IMR-90 (cell line): ENCODE measurements at regions not wholly inside any gene's neighbourhood (a gene's known extent, or its start where the extent isn't known, plus 50 kb on each side); places are given as distances from the start of the nearest gene placed in this dataset.

Source experiments
- ATAC-seq: fragments of 200-7000 bp; cut with Tn5 transposase; 2 replicates; pipeline ENCODE4 v1.9.1; 2020; ENCODE audit warnings: low read depth, mild to moderate bottlenecking, moderate library complexity
- BruUV-seq: library from RNA; stranded (reverse); fragments of 400-500 nt; replicated peaks from 2 replicates; lab custom pipeline; 2021; lab: Mats Ljungman, UMichigan
- CTCF ChIA-PET: fragments of 300-600 bp; formaldehyde crosslinking; extraction: SDS; loops from one replicate; lab custom pipeline; 2021; ENCODE audit warnings: antibody characterized with exemption; lab: Yijun Ruan, JAX
- POLR2A ChIA-PET: fragments of 300-600 bp; sonication (Branson Sonifier 250); formaldehyde crosslinking; loops from one replicate; lab custom pipeline; 2022; ENCODE audit warnings: antibody characterized with exemption; ENCODE audit not compliant: unreplicated experiment; lab: Charles Lee
- DNase-seq: peaks from one replicate; pipeline ENCODE4 v3.0.0; 2013
- H2AFZ ChIP-seq: replicated peaks from 2 replicates; pipeline ENCODE3; 2013; ENCODE audit warnings: low read length, mild to moderate bottlenecking; ENCODE audit not compliant: poor library complexity
- H2AK5ac ChIP-seq: 2 replicates; pipeline ENCODE4 v1.6.1; 2013; ENCODE audit warnings: low read depth, low read length, inconsistent platforms
- H2AK9ac ChIP-seq: replicated peaks from 2 replicates; pipeline ENCODE3; 2013; ENCODE audit warnings: mild to moderate bottlenecking, low read depth, low read length, moderate library complexity; ENCODE audit not compliant: poor library complexity
- H2BK120ac ChIP-seq: 2 replicates; pipeline ENCODE4 v1.6.1; 2013; ENCODE audit warnings: low read depth, low read length, inconsistent platforms
- H2BK15ac ChIP-seq: 3 replicates; pipeline ENCODE4 v1.6.1; 2013; ENCODE audit warnings: low read depth, low read length, inconsistent platforms
- H2BK20ac ChIP-seq: 2 replicates; pipeline ENCODE4 v1.6.1; 2013; ENCODE audit warnings: low read depth, mild to moderate bottlenecking, inconsistent platforms, low read length, moderate library complexity
- H2BK5ac ChIP-seq: 2 replicates; pipeline ENCODE4 v1.6.1; 2013; ENCODE audit warnings: mild to moderate bottlenecking, low read depth, low read length, inconsistent platforms; ENCODE audit not compliant: poor library complexity, severe bottlenecking
- H3K14ac ChIP-seq: replicated peaks from 2 replicates; pipeline ENCODE4 v1.6.1; 2013; ENCODE audit warnings: low read depth, low read length, inconsistent platforms
- H3K18ac ChIP-seq: 2 replicates; pipeline ENCODE4 v1.6.1; 2013; ENCODE audit warnings: low read depth, low read length, control low read depth
- H3K23ac ChIP-seq: 2 replicates; pipeline ENCODE4 v1.6.1; 2013; ENCODE audit warnings: low read depth, low read length, inconsistent platforms
- H3K27ac ChIP-seq: 2 replicates; pipeline ENCODE4 v1.5.1; 2013; ENCODE audit warnings: mild to moderate bottlenecking, control low read depth, low read length; ENCODE audit not compliant: insufficient read depth
- H3K27me3 ChIP-seq: 2 replicates; pipeline ENCODE4 v1.6.1; 2013; ENCODE audit warnings: low read length; ENCODE audit not compliant: control insufficient read depth, insufficient read depth
- H3K36me3 ChIP-seq: 2 replicates; pipeline ENCODE4 v1.6.1; 2013; ENCODE audit warnings: low read length, mixed read lengths; ENCODE audit not compliant: control insufficient read depth, insufficient read depth
- H3K4ac ChIP-seq: 2 replicates; pipeline ENCODE4 v1.6.1; 2013; ENCODE audit warnings: low read depth, low read length, inconsistent platforms
- H3K4me1 ChIP-seq: 2 replicates; pipeline ENCODE4 v1.6.1; 2013; ENCODE audit warnings: low read length, mixed read lengths; ENCODE audit not compliant: control insufficient read depth, insufficient read depth
- H3K4me2 ChIP-seq: 2 replicates; pipeline ENCODE4 v1.6.1; 2013; ENCODE audit warnings: low read depth, mild to moderate bottlenecking, control low read depth, low read length, moderate library complexity
- H3K4me3 ChIP-seq: 2 replicates; pipeline ENCODE4 v1.5.1; 2013; ENCODE audit warnings: low read depth, mild to moderate bottlenecking, control low read depth, low read length, moderate library complexity; ENCODE audit not compliant: insufficient read depth
- H3K56ac ChIP-seq: 2 replicates; pipeline ENCODE4 v1.6.1; 2013; ENCODE audit warnings: low read length, inconsistent platforms; ENCODE audit not compliant: insufficient read depth; ENCODE audit errors: extremely low read depth
- H3K79me1 ChIP-seq, 2 experiments: 2 replicates each; pipeline ENCODE4 v1.6.1; 2013; ENCODE audit warnings: low read length in 2 of 2, inconsistent platforms in 1 of 2, low read depth in 1 of 2
- H3K9ac ChIP-seq: 2 replicates; pipeline ENCODE4 v1.6.1; 2013; ENCODE audit warnings: low read depth, low read length, control low read depth
- H3K9me1 ChIP-seq: 2 replicates; pipeline ENCODE4 v1.6.1; 2013; ENCODE audit warnings: low read length, inconsistent platforms; ENCODE audit not compliant: insufficient read depth
- H3K9me3 ChIP-seq: 2 replicates; pipeline ENCODE4 v1.6.1; 2013; ENCODE audit warnings: low read length; ENCODE audit not compliant: control insufficient read depth, insufficient read depth
- H4K20me1 ChIP-seq: 2 replicates; pipeline ENCODE4 v1.6.1; 2013; ENCODE audit warnings: low read length, inconsistent platforms; ENCODE audit not compliant: insufficient read depth
- H4K5ac ChIP-seq: 2 replicates; pipeline ENCODE4 v1.6.1; 2013; ENCODE audit warnings: mild to moderate bottlenecking, low read depth, low read length, control low read depth
- H4K8ac ChIP-seq, 2 experiments: 2 replicates each; pipeline ENCODE4 v1.6.1; 2013; ENCODE audit warnings: low read depth in 2 of 2, low read length in 2 of 2, control low read depth in 1 of 2, inconsistent platforms in 1 of 2
- H4K91ac ChIP-seq: 2 replicates; pipeline ENCODE4 v1.6.1; 2013; ENCODE audit warnings: low read depth, low read length, inconsistent platforms; ENCODE audit not compliant: insufficient read depth
- BHLHE40 ChIP-seq: fragments of 150-350 bp; IDR thresholded peaks from 2 replicates; pipeline ENCODE4 v1.6.1; 2016; ENCODE audit warnings: mild to moderate bottlenecking, low read depth, low read length
- CEBPB ChIP-seq: IDR thresholded peaks from 2 replicates; pipeline ENCODE4 v1.6.1; 2012; ENCODE audit warnings: low read depth, low read length, improper control_type of control experiment
- CHD1 ChIP-seq: IDR thresholded peaks from 2 replicates; pipeline ENCODE4 v1.6.1; 2012; ENCODE audit warnings: low read depth, low read length, improper control_type of control experiment
- FOS ChIP-seq: fragments of 150-350 bp; IDR thresholded peaks from 2 replicates; pipeline ENCODE4 v1.6.1; 2016; ENCODE audit warnings: low read depth, low read length
- MAFK ChIP-seq: IDR thresholded peaks from 2 replicates; pipeline ENCODE4 v1.6.1; 2012; ENCODE audit warnings: low read depth, low read length, improper control_type of control experiment
- MAZ ChIP-seq: IDR thresholded peaks from 2 replicates; pipeline ENCODE4 v1.6.1; 2012; ENCODE audit warnings: low read depth, mild to moderate bottlenecking, low read length, improper control_type of control experiment, moderate library complexity, borderline replicate concordance
- MXI1 ChIP-seq: IDR thresholded peaks from 2 replicates; pipeline ENCODE4 v1.6.1; 2012; ENCODE audit warnings: low read depth, mild to moderate bottlenecking, low read length, moderate library complexity, borderline replicate concordance
- NFE2L2 ChIP-seq: fragments of 150-350 bp; IDR thresholded peaks from 2 replicates; pipeline ENCODE4 v1.6.1; 2016; ENCODE audit warnings: low read depth, mild to moderate bottlenecking, low read length
- POLR2A ChIP-seq: IDR thresholded peaks from 2 replicates; pipeline ENCODE4 v1.6.1; 2012; ENCODE audit warnings: mild to moderate bottlenecking, low read depth, low read length
- RAD21 ChIP-seq: IDR thresholded peaks from 2 replicates; pipeline ENCODE4 v1.6.1; 2012; ENCODE audit warnings: low read length, improper control_type of control experiment
- RCOR1 ChIP-seq: IDR thresholded peaks from 2 replicates; pipeline ENCODE4 v1.6.1; 2012; ENCODE audit warnings: mild to moderate bottlenecking, low read length, improper control_type of control experiment; ENCODE audit not compliant: insufficient replicate concordance
- RFX5 ChIP-seq: IDR thresholded peaks from 2 replicates; pipeline ENCODE4 v1.8.0; 2012; ENCODE audit warnings: low read depth, mild to moderate bottlenecking, low read length, moderate library complexity
- SMC3 ChIP-seq: fragments of 150-350 bp; IDR thresholded peaks from 2 replicates; pipeline ENCODE4 v1.6.1; 2016; ENCODE audit warnings: low read depth, mild to moderate bottlenecking, antibody characterized with exemption, low read length, moderate library complexity
- WGBS, 2 experiments: methylation state at CpG; one replicate each; pipeline versions ENCODE4 v1.1.5 to v1.1.7; 2013; ENCODE audit warnings: missing lambda C conversion rate in 2 of 2; ENCODE audit not compliant: insufficient read length in 1 of 2; ENCODE audit errors: extremely low coverage in 2 of 2; 5-methylcytosine and 5-hydroxymethylcytosine counted together
- dilution Hi-C: fragments of 300-500 bp; cut with HindIII; formaldehyde crosslinking; loops from one replicate; pipeline ENCODE4 v1.14.3; 2018; ENCODE audit warnings: low sequenced_read_pairs; ENCODE audit not compliant: unreplicated experiment
- in situ Hi-C: fragments of 300-500 bp; cut with MboI; formaldehyde crosslinking; loops from 3 replicates; pipeline ENCODE4 v1.14.3; 2019; ENCODE audit warnings: low sequenced_read_pairs, inconsistent platforms, mixed read lengths
- intact Hi-C: fragments of 100-400 bp; cut with micrococcal nuclease; formaldehyde crosslinking; loops from 2 replicates; pipeline ENCODE4 v1.10.0; 2022
- TF ChIP-seq, protein P1 (sequence below): conservative IDR thresholded peaks from 2 replicates; pipeline ENCODE4 v1.5.1; 2012; ENCODE audit warnings: mild to moderate bottlenecking, low read depth, low read length, improper control_type of control experiment
- TF ChIP-seq, protein P2 (sequence below): fragments of 150-350 bp; IDR thresholded peaks from 2 replicates; pipeline ENCODE4 v1.6.1; 2016; ENCODE audit warnings: low read depth, mild to moderate bottlenecking, low read length, moderate library complexity, borderline replicate concordance
- TF ChIP-seq, protein P3 (sequence below): fragments of 150-350 bp; IDR thresholded peaks from 2 replicates; pipeline ENCODE4 v1.6.1; 2017; ENCODE audit warnings: mild to moderate bottlenecking, antibody characterized with exemption, low read length, low read depth

DNA sequence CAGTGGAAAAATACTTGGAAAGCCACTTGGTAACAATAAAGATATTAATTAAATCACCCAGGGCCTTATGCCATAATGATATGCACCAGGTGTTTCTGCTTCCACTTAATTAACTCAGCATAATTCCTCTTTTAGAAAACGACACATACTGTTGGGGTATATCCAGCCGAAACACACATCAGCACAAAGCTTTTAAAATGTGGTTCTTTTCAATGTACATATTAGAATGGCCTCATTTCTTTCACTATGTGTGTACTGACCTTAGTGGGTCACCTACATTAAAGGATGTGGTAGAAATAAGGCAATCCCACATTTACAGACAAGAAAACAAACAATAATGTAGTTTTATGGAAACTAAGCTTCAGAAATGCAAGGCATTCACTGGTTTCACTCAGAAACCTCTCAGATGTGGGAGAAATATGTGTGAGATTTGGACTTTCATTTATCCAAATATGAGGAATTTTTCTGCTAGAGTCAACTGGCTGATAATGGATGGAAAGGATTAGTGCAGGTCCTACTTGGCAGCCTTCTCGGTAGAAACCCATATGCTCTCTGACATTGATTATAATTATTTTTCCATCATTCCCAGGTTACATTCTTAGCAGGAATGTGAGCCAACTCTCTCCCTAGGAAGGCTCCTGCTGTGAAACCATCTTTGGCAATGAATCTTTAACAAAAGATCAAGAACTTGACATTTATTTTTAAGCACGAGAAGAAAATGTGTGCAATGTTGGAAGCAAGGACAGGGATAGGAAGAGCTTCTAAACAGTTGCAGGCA, 66.7 kb upstream of the DHX40 start:
- in situ Hi-C loops = no loop called here
- H4K20me1 ChIP-seq = no peaks in the 10 kb centered on the region
- no peak overlapping the region for H3K56ac ChIP-seq
- no peak overlapping the region for H4K8ac ChIP-seq
- no peak overlapping the region for H3K14ac ChIP-seq
- H3K9me1 ChIP-seq = no peaks in the 10 kb centered on the region
- no CpG with 5 or more reads among the region's 4 CpGs for WGBS, 2 experiments
- no peaks in the 10 kb centered on the region for H3K79me1 ChIP-seq
- no peak overlapping the region for H3K23ac ChIP-seq
- ChIA-PET POLR2A (interaction anchor here (0.5 kb wide), 1 partner anchor 138 kb away, joined by 3 read pairs; no protein-coding TSS in a partner anchor), CTCF (no interaction called here)
- no peaks in the 10 kb centered on the region for H3K36me3 ChIP-seq
- intact Hi-C loops = no loop called here
- TF ChIP-seq BHLHE40 (no peak), POLR2A (no peak), NFE2L2 (no peak), CEBPB (no peak), MXI1 (no peak), MAZ (no peak), CHD1 (no peak), RFX5 (no peak), RCOR1 (no peak), FOS (no peak), SMC3 (no peak), RAD21 (no peak), MAFK (no peak)
- TF ChIP-seq, protein P1, sequence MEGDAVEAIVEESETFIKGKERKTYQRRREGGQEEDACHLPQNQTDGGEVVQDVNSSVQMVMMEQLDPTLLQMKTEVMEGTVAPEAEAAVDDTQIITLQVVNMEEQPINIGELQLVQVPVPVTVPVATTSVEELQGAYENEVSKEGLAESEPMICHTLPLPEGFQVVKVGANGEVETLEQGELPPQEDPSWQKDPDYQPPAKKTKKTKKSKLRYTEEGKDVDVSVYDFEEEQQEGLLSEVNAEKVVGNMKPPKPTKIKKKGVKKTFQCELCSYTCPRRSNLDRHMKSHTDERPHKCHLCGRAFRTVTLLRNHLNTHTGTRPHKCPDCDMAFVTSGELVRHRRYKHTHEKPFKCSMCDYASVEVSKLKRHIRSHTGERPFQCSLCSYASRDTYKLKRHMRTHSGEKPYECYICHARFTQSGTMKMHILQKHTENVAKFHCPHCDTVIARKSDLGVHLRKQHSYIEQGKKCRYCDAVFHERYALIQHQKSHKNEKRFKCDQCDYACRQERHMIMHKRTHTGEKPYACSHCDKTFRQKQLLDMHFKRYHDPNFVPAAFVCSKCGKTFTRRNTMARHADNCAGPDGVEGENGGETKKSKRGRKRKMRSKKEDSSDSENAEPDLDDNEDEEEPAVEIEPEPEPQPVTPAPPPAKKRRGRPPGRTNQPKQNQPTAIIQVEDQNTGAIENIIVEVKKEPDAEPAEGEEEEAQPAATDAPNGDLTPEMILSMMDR = no peak
- TF ChIP-seq, protein P2, sequence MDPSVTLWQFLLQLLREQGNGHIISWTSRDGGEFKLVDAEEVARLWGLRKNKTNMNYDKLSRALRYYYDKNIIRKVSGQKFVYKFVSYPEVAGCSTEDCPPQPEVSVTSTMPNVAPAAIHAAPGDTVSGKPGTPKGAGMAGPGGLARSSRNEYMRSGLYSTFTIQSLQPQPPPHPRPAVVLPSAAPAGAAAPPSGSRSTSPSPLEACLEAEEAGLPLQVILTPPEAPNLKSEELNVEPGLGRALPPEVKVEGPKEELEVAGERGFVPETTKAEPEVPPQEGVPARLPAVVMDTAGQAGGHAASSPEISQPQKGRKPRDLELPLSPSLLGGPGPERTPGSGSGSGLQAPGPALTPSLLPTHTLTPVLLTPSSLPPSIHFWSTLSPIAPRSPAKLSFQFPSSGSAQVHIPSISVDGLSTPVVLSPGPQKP = no peak
- TF ChIP-seq, protein P3, sequence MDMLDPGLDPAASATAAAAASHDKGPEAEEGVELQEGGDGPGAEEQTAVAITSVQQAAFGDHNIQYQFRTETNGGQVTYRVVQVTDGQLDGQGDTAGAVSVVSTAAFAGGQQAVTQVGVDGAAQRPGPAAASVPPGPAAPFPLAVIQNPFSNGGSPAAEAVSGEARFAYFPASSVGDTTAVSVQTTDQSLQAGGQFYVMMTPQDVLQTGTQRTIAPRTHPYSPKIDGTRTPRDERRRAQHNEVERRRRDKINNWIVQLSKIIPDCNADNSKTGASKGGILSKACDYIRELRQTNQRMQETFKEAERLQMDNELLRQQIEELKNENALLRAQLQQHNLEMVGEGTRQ = no peak
- H3K4ac ChIP-seq = no peak overlapping the region
- H2AFZ ChIP-seq = no peak overlapping the region
- no peak overlapping the region for H2BK120ac ChIP-seq
- no peak overlapping the region for H2BK20ac ChIP-seq
- H4K5ac ChIP-seq = no peak overlapping the region
- no peak overlapping the region for H3K27ac ChIP-seq
- no peak; the same call in 1 of the 2 replicates for ATAC-seq
- no peak overlapping the region for H2BK5ac ChIP-seq
- no TSS peak for BruUV-seq
- dilution Hi-C loops = no loop called here
- peaks cover 15% of the 10 kb centered on the region for H3K27me3 ChIP-seq
- no peak overlapping the region for H3K9ac ChIP-seq
- no peak overlapping the region for H4K91ac ChIP-seq
- no peaks in the 10 kb centered on the region for H3K4me1 ChIP-seq
- DNase-seq = no peak
- H3K4me2 ChIP-seq = no peak overlapping the region
- H2AK5ac ChIP-seq = no peak overlapping the region
- no peak overlapping the region for H2BK15ac ChIP-seq
- H2AK9ac ChIP-seq = no peak overlapping the region
- no peak overlapping the region for H3K4me3 ChIP-seq
- H3K18ac ChIP-seq = no peak overlapping the region
- peaks cover 4% of the 10 kb centered on the region for H3K9me3 ChIP-seq
